T-helper 1 cell (primary cell): ENCODE measurements at regions not wholly inside any gene's neighbourhood (a gene's known extent, or its start where the extent isn't known, plus 50 kb on each side); places are given as distances from the start of the nearest gene placed in this dataset.
"Not testable (repeated sequence)": the region's sequence is repeated elsewhere in the genome, so short reads cannot be mapped to it uniquely, and the experiment has no call there.

Source experiments
- DNase-seq, 5 donors: peaks; one replicate each; pipeline ENCODE4 v3.0.0-alpha.2; 2012 to 2020

DNA sequence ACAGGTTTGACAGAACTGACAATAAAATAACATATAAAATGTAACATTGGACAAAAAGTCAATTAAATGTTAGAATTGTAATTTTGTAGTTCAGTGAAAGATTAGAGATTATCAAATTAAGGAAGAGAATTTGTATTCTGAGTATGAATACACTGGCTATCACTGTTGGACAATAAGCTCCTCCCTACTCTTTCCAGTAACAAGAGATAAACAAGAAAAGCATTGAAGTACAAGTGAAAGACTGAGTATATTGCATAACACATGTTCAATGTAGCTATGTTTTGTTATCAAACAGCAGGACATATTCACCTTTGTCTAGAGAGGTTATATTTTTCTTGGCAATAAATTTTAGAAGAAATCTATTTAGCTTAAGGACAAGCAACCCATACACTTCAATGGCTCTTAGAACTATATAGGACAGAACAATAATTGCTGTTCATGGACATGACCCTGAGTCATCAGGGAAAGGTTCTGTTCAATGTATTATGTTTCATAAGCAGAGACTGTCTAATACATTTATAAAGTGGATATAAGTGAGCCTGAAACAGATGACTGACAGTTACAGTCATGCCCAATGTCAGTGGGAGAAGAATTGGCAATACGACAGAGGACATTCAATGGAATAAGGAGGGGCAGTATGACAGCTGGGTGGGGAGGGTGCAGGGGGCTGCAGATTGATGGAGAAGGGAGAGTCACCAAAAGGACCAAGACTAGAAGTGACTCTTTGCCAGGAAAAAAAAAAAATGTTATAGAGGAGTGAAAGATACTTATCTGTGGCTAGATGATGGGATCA, 520.4 kb downstream of the FRK start:
- DNase-seq: no peak

DNA sequence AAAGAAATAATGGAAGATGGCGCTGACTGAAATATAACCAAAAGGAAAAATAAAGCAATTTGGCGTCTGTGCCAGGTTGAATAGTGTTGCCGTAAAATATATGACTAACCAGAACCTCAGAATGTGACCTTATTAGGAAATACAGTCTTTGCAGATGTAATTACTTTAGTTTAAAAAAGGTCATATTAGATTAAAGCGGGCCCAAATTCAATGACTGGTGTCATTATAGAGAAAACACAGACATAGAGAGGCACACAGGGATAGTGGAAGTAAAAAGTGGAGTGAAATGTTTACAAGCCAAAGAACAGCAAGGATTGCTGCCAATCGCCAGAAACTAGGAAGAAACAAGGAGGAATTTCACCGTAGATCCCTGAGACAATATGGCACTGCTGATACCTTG, 521.2 kb downstream of the FRK start:
- DNase-seq: no peak

DNA sequence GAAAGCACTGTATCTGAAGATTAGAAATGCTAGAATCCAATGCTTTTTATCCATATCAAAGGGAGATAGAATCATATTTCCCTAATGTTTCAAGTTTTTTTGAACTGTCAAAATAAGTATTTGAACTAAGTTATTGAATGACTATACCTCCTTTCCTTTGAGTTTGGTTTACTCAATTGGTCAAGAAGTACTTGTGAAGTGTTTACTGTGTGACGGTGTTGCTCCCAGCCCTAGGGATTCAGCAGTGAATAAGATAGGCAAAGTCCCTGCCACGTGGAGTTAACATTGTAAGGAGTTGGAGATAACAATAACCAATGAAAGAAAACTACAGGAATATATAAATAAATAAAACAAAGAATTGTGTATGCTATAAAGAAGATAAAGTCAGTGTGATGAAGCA, 535.9 kb downstream of the FRK start:
- DNase-seq: no peak

DNA sequence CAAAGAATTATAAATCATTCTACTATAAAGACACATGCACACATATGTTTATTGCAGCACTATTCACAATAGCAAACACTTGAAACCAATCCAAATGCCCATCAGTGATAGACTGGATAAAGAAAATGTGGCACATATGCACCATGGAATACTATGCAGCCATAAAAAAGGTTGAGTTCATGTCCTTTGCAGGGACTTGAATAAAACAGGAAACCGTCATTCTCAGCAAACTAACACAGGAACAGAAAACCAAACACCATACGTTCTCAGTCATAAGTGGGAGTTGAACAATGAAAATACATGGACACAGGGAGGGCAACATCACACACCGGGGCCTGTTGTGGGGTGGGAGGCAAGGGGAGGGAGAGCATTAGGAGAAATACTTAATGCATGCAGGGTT, 538.9 kb downstream of the FRK start:
- not testable (repeated sequence) for DNase-seq

DNA sequence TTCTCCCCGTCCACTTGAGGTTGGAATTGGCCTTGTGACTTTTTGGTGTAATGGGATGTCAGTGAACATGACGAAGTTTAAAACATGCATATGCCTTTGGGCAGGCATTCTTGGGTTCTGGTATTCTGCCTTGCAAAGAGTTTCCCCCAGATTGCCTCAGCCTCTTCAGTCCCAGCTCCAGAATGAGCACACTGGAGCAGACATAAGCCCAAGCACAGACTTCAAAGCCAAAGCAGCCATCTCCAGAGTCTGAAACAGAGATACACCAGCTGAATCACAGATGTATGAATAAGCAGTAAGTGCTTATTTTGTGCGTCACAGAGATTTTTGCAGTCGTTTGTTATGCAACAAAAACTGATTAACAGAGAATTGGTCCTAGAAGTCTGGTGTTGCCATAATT, 546.0 kb downstream of the FRK start:
- no peak for DNase-seq

DNA sequence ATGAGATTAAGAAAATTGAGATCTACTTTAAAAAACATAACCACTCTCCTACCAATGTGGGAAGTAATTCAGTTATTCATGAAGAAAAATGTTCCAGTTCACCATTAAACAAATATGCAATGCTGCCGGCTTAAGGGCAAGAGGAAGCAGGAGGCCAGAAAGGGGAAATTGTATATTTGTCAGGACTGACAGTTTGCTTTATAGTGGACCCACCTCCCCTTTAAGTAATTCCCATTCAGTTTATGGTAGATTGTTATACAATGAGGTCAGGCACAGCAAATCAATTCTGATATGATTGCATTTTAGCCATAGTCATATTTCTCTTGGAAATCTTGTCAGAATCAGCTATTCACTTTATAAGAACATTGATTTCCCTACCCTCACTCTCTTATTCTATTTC, 547.8 kb downstream of the FRK start:
- DNase-seq: no peak

DNA sequence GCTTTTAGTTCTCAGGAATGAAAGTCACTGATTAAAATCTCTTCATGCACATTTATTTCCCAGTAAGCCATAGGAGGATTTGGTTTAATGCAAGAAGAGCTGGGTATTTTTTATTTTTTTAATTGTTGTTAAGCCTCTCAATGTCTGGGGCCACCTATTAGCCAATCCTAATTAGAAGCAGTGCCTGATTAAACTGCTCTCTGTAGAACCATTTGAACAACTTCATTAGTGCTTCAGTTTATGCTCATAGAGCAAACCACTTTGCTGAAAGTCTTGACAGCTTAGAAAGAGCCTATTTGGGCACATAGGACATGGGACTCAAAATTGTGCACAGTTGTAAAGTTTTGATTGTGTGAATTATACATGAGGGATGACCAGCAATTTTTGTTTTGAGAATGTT, 548.9 kb downstream of the FRK start:
- no peak for DNase-seq

DNA sequence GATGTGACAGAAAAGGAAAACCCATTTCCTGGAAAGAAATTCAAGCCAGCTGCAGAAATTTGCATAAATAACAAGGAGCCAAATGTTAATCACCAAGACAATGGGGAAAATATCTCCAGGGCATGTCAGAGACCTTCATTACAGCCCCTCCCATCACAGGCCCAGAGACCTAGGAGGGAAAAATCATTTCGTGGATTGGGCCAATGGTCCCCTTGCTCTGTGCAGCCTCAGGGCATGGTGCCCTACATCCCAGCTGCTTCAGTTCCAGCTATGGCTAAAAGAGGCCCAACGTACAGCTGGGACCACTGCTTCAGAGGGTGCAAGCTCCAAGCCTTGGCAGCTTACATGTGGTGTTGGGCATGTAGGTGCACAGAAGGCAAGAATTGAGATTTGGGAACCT, 558.3 kb downstream of the FRK start:
- DNase-seq: not testable (repeated sequence)

DNA sequence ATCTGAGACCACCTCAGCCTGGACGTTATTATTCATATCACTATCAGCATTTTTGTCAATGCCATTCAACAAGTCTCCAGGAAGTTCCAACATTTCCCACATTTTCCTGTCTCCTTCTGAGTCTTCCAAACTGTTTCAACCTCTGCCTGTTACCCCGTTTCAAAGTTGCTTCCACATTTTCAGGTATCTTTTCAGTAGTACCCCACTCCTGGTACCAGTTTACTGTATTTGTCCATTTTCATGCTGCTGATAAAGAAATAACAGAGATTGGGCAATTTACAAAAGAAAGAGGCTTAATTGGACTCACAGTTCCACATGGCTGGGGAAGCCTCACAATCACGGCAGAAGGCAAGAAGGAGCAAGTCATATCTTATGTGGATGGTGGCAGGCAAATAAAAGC, 565.5 kb downstream of the FRK start:
- DNase-seq: no peak

DNA sequence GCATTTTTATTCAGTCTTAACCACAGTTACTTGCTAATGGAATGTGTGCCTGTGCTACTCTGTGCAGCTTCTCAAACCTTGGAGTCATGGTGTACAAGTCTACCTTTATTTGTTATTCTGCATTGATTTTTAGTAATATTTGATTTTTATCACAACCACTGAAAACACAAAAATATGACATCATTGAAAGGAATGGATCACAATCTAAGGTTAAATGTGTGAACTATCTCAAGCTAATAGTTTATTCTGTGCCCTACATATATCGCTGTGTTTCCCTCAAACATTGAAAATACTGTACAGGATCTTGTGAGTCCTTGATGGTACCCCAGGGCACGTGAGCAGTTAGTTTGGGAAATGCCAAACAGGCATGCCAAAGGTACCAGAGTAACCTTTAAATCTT, 573.4 kb downstream of the FRK start:
- DNase-seq: no peak

DNA sequence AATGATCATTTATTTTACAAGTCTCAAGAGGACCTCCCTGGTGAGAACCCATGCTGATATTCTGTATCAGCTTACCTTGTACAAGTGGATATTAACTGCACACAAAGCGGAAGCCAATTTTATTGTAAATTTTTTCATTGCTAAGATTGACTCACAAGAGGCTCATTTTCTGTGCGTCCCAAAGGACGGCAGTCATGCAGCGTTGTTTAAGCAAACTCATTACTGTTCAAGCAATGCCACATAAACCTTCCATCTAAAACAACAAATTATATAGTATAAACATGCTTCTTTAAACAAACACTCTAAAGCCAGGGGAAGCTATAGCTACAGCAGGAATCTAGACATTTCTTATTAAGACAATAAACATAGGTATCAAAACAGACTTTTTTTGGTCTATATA, 575.3 kb downstream of the FRK start:
- no peak for DNase-seq

DNA sequence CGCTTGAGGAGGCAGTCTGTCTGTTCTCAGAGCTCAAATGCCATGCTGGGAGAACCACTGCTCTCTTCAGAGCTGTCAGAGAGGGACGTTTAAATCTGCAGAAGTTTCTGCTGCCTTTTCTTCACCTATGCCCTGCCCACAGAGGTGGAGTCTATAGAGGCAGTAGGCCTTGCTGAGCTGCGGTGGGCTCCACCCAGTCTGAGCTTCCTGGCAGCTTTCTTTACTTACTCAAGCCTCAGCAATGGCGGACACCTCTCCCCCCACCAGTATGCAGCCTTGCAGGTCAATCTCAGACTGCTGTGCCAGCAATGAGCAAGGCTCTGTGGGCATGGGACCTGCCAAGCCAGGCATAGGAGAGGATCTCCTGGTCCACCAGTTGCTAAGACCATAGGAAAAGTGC, 580.1 kb downstream of the FRK start:
- not testable (repeated sequence) for DNase-seq

DNA sequence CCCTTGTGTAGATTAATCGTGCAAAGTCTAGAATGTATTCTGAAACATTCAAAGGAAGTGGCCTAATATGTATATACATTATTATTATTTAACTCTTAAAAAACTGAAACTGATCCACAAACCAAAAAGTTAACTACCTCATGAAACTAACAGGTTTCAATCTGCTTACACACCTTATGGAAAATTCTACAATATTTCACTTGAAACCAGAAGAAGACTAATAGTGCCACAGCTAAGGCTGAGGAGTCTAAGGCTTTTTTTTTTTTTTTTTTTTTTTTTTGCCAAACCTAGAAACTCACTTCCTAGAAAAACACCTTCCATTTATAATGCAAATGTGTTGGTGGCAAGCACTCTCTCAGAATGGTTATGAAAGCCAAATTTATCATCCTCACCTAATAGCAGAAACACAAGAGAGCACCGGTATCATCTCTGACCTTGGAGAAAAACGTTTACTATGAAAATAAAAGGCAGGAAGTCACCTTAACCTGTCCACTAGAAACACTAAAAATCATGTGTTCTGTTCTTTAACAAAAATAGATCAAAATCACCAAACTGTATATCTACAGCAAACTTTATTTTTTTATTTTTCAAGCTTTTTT, 586.1 kb downstream of the FRK start:
- no peak for DNase-seq

DNA sequence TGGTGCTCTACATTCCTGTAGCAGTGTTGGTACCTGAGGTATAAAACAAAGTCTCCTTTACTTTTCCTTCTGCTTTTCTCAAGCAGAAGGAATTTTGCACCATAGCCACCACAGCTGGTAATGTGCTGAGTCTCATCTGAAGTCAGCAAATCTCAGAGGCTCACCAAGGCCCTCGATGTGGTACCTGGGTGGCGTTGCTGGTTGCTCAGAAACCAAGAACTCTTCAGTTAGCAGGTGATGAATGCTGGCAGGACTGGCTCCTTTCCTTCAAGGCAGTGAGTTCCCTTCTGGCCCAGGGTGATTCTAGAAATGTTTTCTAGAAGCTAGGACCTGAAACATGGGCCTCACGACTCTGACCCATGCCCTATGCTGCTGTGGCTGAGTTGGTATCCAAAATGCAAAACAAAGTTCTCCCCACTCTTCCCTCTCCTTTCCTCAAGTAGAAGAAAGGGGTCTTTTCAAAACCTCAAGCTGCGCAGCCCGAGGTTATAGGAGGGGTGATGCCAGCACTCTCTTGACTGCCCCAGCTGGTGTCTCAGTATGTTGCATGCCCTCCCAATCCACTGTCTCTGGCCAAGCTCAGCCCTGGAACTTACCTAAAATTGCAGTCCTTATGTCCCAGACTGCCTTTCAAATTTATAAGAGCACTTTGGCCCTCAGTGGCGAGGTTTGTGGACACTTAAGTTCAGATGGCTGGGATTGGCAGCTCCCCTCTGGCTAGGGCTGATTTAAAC, 592.3 kb downstream of the FRK start:
- DNase-seq: no peak

DNA sequence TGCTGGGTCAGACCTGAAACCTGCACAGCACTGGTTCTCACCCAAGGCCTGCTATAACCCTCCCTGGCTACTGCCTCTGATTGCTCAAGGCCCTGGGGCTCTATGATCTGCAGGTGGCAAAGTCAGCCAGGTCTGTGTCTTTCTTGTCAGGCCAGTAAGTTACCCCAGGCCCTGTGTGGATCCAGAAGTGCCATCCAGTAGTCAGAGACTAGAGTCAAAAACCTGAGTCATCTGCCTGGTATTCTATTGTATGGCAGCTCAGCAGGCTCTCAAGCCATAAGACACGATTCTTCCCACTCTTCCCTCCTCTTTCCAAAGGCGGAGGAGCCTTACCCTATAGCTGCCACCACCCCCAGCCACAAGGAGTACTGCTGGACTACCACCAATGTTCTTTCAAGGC, 593.0 kb downstream of the FRK start:
- DNase-seq: no peak

DNA sequence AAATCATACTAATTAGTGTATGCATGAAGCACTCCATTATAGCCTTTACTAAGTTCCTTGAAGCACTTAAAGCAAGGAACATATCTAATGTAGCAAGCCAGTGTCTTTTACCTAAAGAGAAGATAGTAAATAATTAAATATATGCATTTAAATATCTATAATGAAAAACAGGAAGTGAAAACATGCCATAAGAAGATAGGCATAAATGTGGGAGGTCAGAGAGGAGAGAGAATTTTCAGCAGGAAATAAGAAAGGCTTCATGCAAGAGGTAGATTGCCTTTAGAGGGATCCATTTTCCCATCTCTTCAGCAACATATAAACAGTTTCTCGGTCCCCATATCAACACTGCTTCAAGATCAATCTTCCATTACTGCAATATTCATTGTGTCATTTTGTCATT, 599.8 kb downstream of the FRK start:
- DNase-seq: no peak

DNA sequence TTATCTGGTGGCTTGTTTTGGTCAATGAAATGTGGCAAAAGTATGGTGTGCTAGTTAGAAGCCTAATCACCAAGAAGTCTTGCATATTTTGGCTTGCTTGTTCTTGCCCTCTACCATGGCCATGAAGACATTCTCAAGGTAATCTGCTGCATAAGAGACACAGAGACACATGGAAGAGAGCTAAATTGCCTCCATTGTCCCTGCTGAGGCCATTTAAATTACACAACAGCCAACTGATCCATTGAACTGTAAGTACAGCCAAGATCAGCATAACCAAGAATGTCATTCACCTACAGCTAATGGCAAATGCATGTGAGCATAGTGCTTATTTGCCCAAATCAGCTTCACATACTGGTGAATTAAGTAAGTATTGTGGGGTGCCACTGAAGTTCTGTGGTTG, 603.8 kb downstream of the FRK start:
- no peak for DNase-seq

DNA sequence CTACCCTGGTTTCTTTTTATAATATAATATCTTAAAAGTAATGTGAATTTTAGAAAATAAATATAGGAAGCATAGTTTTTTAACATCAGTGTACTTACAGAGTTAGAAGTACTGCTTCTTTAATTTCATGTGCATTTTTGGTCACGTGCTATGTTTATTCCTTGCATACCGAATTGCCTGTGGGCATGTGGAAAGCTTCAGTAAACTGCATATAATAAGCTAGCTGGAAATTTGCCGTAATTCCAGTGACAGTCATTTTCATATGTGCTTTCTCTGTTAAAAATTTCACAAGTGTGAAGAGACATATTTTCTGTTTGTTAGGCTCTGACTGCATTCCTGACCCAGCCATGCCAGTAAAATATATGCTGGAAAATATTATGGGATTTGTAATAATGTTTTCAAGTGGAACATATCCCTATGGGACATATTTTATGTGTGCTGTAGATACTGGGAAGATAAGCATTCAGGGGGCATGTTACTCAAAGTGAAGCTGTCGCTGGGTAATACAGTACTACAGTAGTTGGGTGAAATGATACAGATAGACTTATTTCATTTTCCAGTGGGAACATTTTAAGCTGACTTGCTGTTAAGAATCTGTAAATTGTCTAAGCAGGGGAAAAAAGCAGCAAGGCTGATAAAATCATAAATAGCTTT, 616.7 kb downstream of the FRK start:
- DNase-seq: no peak

DNA sequence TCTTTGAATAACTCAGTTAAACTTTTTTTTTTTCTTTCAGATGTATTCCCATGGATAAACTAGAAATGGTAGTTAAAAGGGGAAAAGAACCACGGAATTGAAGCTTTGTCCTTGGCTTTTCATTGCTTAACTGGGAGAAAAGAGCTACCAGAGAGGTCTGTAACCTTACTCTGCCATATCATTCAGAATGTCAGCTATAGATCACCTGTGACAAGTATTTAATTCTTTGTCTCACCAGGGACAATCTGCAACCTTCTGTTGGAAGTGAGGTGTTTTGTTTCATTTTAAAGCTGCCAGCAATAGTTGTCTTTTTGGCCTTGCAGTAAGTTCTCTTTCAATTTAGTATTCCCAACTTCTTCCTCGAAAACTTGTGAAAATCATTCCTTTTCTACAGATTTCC, 618.4 kb downstream of the FRK start:
- no peak for DNase-seq

DNA sequence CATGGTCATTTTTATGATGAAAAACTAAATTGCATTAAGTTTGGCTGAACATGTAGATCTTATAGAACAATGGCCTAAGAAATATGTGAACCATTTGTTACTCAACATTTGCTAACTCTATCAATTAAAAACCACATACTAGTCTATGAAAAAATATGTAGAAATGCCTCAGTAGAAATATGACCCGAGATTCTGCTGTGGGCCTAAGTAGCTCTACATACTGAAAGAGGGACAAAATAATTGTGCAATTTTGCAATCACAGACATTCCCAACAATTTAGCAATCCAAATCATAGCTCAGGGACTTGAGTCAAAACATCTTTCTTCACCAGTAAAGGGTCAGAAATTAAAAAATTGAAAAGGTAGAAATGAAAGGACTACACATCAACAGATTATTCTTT, 619.0 kb downstream of the FRK start:
- no peak for DNase-seq

DNA sequence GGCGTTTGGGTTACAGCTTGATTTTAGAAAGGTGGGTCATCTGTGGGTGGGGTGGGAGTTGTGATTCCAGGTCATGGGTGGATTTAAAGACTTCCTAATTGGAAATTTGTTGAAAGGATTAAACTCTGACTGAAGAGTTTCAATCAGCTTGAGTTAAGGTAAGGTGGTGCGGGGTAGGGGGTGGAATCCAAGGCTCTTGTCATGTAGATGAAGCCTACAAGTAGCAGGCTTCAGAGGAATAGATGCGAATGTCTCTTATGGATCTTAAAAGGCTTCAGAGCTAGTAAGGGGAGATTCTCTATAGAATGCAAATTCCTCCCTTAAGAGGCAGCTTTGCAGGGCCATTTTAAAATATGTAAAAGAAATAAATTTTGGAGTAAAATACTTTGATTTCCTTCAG, 645.3 kb downstream of the FRK start:
- DNase-seq: no peak

DNA sequence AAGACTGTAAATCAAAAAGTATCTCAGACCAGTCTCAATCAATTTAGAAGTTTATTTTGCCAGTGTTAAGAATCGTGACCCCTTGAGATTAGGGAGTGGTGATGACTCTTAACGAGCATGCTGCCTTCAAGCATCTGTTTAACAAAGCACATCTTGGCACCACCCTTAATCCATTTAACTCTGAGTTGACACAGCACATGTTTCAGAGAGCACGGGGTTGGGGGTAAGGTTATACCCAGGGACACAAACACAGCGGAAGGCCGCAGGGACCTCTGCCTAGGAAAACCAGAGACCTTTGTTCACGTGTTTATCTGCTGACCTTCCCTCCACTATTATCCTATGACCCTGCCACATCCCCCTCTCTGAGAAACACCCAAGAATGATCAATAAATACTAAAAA, 645.8 kb downstream of the FRK start:
- DNase-seq: not testable (repeated sequence)

DNA sequence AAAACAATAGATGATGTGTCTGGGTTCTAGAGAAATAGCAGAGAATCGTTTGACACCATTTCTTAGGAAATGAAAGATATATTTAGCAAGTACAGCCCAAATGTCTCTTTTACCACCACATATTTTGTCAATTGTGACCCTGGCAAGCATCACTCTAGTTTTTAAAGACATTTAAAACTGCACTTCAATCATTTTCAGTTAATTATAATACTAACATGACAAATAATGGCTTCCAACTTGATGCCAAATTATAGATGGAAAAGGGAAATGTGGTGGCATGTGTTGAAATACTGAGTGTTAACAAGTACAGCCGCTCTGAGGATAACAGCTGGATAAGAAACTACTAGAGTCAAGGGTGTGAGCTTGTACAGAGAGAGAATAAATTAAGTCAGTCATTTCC, 648.9 kb downstream of the FRK start:
- DNase-seq: no peak

DNA sequence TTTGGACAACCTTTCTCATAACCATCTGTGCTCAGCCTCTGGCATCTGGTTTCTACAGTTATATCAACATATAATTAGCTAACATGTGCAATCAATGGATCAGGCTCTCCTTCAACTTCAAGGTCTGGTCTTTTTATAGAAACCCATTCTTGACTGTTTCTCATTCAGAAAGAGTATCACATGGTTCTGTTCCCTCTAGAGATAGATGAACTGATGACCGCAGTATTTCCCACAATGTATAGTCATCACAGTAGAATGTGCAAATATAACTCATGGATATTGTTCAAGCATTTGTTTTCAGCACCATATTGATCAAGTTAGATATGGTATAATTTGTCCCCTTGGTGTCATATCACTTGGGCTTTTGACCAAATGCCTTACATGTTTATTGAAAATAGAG, 656.2 kb downstream of the FRK start:
- DNase-seq: no peak
